ENCODE measurements at regions not wholly inside any gene's neighbourhood (a gene's known extent, or its start where the extent isn't known, plus 50 kb on each side); places are given as distances from the start of the nearest gene placed in this dataset.

DNA sequence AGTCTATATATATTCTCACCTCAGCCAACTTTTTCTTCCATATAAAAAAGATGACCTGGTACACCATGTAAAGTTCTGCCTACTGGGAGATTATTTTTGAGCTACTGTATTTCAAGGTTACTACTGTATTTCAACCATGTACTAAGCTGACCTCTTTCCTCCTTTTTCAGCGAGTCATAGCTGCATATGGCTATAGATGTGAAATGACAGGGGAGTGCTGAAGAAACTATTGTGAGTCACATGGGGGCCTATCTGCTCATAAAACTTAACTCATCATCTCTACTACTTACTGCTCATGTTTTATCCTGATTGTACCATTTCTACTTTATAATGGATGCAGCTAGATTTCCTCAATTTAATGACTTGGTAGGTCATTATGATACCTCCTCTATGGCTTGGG lies 571.4 kb upstream of the ATP2B1 start:
- TF ChIP-seq, protein P1, sequence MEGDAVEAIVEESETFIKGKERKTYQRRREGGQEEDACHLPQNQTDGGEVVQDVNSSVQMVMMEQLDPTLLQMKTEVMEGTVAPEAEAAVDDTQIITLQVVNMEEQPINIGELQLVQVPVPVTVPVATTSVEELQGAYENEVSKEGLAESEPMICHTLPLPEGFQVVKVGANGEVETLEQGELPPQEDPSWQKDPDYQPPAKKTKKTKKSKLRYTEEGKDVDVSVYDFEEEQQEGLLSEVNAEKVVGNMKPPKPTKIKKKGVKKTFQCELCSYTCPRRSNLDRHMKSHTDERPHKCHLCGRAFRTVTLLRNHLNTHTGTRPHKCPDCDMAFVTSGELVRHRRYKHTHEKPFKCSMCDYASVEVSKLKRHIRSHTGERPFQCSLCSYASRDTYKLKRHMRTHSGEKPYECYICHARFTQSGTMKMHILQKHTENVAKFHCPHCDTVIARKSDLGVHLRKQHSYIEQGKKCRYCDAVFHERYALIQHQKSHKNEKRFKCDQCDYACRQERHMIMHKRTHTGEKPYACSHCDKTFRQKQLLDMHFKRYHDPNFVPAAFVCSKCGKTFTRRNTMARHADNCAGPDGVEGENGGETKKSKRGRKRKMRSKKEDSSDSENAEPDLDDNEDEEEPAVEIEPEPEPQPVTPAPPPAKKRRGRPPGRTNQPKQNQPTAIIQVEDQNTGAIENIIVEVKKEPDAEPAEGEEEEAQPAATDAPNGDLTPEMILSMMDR (IDR thresholded peaks at IDR 0.05; ENCODE audit: low read depth, low read length, poor library complexity, severe bottlenecking): no peak
- no peak for TF ChIP-seq EZH2phosphoT487 (IDR thresholded peaks at IDR 0.05; ENCODE audit: borderline replicate concordance, low read length)
